ENCODE measurements at regions not wholly inside any gene's neighbourhood (a gene's known extent, or its start where the extent isn't known, plus 50 kb on each side); places are given as distances from the start of the nearest gene placed in this dataset.
"Not testable (repeated sequence)": the region's sequence is repeated elsewhere in the genome, so short reads cannot be mapped to it uniquely, and the experiment has no call there.

DNA sequence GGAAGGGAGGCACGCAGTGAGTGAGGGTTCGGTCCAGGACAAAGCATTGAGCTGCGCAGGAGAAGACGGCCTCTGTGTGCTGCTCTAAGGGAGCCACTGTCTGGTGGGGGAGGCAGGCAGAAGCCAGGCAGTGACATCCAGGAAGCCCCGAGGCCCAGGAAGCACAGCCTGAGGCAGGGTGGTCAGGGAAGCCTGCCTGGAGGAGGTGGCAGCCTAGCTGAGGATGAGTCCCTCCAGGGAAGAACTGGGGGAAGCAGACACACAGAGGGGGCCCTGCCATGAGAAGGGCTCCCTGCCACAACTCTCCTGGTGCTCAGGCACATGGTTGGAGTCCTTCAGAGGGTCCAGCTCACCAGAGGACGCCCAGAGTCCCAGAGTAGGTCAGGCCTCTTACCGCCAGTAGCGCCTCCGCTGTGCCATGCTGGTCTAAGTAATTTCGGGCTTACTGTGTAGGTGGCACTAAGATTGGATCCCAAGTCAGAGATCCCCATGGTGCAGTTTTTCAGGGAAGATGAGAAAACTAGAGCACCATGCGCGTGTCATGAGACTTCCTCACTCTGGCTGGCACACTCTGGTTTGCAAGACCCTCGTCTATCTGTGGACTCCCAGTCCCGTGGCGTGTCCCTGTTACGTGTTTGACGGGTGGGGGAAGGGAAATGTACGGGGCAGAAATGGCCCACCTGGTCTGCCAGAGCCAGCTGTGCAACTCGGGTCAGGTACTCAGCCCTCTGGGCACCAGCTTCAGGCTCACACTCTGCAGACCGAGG lies 887.2 kb downstream of the BRD1 start:
- DNase-seq (ENCODE audit: low read depth), result no peak

DNA sequence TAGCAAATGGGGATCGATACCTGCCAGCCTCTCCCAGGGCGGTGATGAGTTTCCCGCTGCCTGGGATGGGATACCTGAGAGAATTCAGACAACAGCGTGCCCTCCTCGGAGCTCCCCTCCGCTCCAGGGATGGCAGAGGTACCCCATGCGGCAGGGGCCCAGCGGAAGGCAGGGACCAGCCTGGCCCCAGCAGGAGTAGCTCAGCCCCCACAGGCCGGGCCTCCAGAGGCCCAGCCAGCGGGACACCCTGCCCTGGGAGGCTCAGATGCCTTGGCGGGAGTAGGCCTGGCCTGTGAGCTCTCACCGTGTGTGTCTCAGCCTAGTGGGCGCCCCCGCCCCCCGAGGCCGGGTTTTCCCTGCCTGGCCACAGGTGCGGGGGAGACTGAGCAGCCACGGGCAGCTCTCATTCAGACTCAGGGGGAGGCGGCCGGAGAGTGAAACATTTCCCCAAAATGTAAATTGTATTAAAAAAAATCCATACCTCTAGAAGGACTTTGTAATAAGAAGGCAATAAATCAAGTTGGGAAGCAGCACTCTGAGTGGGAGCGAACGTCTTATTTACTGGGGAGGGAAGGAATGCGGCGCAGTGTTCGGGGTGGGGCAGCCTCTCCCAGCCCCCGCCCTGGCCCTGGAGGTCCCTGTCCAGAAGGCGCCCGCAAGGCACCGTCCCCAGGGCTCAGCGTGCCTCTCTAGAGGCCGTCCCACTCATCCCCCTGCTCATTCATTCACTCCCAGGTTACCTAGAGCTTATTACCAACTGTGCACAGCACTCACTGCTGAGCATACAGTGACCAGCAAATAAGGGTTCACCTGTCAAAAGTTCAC lies 888.0 kb downstream of the BRD1 start:
- DNase-seq (ENCODE audit: low read depth), result no peak

DNA sequence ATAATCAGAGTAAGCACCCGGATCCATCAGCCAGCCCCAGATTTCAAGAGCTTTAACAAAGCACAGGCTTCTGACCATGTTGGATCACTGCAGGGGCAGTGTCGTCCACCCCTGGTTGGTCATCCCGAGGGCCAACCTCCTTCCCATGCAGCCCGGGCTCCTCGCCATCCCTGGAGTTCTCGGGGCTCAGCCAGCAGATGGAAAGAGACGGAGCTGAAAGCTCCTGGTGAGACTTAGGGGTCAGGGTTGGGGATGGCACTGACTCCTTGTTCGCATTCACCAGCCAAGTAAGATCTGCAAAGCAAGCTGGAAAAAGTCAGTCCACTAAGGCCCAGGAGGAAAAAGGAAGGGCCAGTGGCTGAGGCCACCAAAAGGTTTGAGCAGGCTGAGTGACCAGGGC lies 888.9 kb downstream of the BRD1 start:
- no peak for DNase-seq (ENCODE audit: low read depth)

DNA sequence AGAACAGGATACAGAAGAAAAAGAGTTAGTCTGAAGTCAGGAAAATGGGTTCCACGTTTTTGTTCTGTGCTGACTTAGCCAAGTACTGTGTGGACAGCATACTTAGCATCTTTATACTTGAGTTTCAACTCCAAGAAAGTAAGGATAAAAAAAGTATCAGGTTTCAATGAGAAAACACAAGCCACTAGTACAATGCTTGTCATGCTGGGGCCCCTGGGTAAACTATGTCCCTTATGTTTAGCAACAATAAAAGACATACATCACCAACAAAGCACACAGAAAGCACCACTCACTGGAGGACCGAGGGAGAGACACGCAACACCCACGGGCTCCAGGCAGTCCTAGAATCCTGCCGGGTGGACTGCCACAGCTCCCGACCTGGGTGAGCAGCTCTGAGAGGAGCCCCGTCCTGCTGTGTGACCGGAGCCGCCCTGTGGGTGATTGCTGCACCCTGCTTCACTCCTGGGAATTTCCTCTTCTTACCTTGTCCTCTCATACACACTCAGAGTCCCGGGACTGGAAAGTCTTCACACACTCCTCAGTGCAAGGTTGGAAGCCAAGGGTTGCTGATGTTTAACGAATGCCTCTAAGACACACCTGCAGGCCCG lies 890.5 kb downstream of the BRD1 start:
- DNase-seq (ENCODE audit: low read depth), result no peak

DNA sequence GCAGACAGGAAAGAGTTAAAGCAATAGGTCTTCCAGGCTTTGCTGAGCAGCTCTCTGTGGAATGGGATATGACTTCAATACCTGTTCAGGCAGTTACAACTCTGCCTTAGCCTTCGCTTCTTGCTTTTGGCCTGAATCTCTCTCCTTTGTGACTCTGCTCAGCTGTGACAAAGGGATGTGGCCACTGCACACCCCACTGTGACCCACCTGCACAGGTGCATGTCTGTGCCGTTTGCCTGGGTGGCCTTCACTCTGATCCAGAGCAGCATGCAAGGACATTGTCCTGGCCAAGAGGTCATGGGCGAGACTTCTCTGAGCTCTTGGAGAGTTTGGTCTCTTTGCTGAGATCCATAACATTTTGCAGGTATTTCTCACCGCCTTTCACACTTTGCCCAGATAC lies 891.3 kb downstream of the BRD1 start:
- no peak for DNase-seq (ENCODE audit: low read depth)

DNA sequence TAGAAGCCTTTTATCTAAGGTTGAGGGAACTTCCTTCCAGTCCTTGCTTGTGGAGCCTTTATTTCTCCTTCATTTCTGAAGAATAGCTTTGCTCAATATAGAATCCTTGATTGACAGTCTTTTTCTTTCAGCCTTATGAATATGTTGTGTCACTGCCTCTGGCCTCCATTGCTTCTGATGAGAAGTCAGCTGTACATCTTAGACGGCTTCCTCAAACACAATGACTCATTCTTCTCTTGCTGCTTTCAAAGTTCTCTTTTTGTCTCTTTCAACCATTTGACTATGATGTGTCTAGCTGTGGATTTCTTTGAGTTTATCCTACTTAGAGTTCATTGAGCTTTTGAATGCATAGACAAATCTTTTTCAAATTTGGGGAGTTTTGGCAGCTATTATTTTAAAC lies 893.2 kb downstream of the BRD1 start:
- DNase-seq (ENCODE audit: low read depth), result no peak

DNA sequence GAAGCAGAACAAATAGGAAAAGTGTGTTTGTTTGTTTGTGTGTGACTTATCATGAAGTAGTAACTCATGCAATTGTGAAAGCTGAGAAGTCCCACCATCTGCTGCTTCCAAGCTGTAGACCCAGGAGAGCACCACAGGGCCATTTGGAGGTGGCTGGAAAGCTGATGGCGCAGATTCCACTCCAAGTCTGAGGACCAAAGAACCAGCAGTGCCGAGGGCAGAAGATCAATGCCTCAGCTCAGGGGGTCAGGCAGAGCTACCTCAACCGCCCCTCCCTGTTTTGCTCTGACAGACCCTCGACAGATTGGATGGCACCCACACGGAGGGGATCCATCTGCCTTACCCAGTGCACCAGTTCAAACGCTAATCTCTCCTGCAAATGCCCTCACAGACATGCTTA lies 896.2 kb downstream of the BRD1 start:
- no peak for DNase-seq (ENCODE audit: low read depth)

DNA sequence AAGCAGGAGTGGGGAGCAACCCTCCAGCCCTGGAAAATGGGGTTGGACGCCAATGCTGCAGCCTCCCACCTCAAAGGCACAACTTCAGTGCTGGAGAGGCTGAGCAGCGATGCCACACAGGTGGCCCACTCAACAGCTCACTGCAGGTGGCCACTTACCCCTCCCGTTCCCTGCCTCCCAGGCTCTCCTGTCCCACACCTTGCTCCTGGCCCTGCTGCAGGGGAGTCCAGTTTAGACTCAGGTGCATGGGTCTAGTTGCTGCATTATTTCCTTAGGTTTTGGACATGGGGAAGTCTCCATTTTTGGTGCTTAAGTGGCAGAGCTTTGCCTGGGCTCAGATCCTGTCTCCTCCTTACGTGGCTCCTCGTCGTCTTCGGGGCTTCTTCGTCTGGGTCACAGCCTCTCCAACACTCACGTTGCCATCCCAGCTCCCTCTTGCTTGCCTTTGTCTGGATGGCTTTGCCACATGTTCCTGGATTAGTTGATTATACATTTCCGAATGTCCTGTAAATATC lies 898.3 kb downstream of the BRD1 start:
- DNase-seq (ENCODE audit: low read depth), result no peak

DNA sequence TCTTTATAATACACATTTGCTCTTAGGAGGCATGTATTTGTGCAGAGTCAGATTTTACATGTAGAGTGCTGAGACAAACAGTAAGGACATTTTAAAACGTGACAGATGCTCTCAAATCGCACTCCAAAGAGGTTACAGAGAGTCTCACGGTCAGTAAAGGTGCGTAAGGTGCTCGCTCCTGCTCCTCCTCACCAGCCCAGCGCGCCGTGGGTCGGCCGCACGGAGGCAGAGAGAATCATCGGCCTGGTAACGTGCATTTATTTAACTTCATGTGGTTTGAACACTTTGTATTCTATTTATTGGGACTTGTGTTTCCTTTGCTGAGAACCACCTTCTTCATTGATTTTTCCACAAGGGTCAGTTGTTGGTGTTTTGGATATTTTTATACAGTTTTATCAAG lies 900.1 kb downstream of the BRD1 start:
- DNase-seq (ENCODE audit: low read depth), result no peak

DNA sequence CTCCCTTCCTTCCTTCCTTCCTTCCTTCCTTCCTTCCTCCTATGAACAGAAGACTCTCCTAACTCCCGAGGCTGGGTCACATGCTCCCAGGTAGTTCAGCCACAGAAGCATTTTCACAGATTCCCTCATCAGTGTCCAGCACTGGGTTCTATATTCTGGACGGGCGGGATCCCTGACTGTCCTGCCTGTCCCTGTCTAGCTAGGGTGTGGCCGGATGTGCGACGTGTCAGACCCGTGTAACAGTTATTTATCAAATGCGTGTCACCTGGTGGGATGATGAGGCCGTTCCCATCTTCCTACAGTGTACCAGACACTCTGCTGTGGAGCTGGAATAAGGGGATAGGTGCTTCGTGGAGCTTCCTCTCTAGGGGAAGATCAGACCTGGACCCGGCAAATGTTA lies 901.0 kb downstream of the BRD1 start:
- DNase-seq (ENCODE audit: low read depth), result no peak

DNA sequence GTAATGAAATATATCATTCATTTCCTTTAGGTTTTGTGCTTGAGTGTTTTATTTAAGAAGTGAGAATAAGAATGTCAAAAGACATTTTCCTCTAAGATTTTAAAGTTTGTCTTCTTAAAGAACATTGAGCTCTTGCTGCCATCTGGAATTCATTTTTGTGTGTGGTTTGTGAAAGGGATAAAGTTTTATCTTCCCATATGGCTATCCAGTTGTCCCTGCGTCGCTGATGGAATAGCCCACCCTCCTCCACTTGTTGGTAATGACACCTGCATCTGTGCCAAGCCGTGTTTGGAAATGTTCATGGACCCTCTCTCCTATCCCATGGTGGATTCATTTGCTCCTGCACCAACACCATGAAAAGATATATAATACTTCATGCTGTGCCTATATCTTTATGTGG lies 901.5 kb downstream of the BRD1 start:
- DNase-seq (ENCODE audit: low read depth), result no peak

DNA sequence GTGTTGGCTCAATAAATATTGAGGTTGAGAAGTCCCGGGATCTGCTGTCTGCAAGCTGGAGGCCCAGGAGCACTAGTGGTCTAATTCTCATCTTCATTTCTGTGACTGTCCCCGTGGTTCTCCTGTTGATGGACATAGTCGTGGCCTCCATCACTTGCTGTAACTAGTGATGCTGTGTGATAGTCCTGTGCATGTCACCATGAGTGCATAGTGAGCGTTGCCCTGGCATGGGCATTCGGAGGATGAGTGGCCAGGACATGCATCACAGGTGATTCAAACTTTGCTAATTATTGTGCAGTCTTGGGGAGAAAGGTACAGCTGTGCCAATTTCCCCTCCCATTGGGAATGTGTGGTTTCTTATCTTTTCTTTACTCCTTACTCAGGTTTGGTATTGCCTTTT lies 902.2 kb downstream of the BRD1 start:
- no peak for DNase-seq (ENCODE audit: low read depth)

DNA sequence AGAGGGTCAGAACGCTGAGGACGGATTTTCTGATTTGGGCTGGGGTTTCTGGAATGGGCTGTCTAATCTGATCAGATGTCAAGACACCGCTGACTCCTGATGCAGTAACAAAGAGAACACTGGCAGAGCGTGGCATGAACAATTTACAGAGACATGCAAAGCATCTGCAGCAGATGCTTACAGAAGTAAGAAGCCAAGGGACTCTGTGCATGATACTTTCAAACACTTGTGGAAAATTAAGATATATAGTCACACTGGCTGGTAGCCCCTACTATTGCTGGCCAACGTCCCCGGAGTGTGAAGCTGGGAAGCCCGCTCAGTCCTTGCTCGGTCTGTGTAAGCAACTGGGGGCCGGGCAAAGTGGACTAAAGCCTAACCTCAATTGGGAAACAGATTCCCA lies 903.7 kb downstream of the BRD1 start:
- DNase-seq (ENCODE audit: low read depth), result no peak

DNA sequence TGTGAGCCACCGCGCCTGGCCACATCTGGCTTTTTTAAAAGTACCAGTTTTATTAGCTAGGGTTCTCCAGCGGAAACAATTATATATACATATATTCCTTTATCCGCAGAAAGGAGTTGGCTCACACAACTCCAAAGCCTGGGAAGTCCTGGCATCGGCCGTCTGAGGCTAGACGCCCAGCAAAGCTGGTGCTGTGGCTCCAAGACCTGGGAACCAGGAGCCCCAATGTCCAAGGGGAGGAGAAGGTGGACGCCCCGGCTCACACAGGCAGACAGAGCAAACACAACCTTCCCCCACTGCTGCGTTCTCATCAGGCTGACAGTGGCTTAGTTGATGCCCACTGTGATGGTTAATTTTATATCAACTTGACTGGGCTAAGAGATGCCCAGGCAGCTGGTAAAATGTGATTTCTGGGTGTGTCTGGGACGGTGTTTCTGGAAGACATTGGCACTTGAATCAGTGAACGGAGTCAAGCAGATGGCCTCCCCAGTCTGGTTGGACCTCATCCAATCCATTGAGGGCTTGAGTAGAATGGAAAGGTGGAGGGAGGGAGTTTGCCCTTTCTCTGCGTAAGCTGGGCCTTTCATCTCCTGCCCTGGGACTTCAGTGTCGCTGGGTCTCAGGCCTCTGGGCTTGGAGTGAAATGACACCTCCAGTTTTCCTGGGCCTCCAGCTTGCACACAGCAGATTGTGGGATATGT lies 904.4 kb downstream of the BRD1 start:
- DNase-seq (ENCODE audit: low read depth), result no peak

DNA sequence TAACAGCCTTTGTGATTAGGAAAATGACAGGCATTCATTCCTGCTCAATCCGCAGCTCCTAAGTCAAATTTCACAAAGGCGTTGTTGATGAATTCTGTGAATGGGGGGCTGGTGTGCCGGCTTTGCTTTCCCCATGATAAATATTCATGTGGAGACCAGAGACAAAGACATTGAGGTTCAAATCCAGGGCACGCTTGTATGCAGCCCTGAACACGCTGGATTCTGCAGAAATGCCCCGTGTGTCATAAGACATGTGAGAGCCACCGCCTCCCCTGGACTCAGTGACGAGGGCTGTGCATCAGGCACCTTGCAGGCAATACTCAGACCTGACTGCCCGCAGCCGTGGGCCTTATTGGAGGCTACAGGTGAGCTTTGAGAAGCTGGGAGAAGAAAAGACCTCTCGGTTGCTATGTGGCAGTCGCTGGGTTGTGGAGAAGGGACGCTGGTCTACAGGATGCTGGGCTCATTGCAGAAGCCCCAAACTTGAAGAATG lies 906.2 kb downstream of the BRD1 start:
- no peak for DNase-seq (ENCODE audit: low read depth)

DNA sequence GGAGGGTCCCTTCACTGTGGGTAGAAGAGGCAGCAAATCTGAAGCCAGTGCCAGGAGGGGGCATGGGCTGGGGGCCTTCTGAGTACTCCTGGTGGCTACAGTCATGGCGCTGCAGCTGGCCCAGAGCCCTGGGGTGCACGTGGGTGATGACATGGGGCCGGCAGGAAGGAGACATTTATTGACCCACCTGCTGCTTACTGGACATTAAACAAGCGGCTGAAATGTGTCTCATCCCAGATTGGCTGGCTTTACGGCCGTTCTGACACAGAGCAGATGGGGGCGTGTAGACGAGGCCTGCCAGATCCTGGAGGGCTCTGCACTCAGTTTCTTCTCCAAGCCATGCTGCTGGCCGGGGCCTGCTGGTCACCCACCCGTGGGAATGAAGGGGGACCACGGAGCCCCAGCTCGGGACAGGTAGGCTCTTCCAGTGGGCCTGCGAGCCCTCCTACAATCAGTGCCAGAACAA lies 906.9 kb downstream of the BRD1 start:
- no peak for DNase-seq (ENCODE audit: low read depth)

DNA sequence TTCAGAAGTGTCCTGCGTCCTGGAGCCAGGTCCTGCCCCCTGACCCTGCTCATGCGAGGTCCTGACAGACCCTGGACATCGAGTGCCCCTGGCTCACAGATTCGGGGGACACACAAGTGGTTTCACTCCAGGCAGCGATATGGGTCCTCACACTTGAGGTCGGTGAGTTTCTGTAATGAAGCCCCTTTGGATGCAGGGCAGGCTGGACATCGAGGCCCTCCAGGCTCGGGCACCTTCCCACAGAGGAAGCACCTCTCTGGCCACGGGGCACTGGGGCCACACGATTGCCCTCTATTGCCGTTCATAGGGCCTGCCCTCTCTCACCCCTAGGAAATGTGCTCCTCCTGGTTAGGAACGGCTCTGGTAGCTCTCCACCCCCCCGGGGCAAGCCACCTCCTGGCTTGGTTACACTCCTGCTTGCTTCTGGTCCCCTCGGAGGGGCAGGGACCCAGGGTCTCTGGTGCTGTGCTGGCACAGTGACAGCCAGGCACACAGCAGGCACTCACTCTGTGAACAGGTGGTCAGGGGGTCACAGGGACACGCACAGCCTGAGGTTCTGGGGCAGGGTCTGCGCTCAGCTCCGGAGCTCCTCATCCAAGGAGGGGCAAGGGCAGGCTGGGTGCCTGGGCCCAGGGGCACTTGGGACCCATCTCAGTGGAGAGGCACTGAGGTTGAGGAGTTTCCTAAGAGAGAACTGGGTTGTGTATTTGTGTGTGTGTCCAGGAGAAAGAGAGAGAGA lies 907.7 kb downstream of the BRD1 start:
- no peak for DNase-seq (ENCODE audit: low read depth)

DNA sequence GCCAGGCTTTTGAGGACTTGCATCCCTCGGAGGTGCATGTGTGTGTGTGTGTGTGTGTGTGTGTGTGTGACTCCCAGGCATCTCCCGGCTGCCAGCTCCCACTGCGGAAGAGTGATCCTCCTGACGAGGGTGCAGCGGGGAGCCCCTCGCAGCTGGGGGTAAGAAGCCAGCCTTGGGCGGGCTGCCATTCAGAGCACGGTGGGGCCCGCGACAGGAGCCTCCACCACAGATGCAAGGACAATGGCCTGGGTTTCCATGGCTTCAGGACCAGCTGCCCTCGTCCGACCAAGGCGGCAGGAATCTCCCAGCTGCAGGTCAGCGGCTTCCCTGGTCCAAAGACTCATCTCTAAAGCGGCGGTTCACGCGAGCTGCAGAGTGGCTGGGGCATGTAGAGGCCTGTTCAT lies 908.5 kb downstream of the BRD1 start:
- no peak for DNase-seq (ENCODE audit: low read depth)

DNA sequence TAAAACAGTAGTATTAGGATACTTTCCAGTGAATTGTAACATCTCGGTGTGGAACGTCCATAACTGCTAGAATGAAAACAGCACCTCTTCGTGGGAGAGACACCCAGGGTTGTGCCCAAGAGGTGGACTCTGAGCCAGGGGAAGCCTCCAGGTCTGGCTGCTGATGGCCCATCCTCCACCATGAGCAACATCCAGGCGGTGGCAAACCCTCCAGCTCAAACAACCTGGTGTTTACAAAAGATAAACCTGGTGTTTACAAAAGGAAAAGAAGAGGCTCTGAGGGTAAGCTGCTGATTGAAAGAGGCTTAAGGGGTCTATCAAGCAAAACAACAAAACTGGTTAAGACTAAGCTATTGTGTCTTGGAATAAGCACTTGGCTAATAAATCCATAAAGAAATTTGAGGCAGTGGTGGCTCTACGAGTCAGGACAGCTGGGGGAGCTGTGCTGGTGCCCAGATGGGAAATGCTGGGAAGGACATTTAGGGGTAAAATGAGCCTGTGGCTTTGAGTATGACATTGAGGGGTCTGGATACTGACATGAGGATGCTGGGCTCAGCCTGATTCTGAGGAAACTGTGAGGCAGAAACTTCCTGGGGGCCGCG lies 909.0 kb downstream of the BRD1 start:
- DNase-seq (ENCODE audit: low read depth), result no peak

DNA sequence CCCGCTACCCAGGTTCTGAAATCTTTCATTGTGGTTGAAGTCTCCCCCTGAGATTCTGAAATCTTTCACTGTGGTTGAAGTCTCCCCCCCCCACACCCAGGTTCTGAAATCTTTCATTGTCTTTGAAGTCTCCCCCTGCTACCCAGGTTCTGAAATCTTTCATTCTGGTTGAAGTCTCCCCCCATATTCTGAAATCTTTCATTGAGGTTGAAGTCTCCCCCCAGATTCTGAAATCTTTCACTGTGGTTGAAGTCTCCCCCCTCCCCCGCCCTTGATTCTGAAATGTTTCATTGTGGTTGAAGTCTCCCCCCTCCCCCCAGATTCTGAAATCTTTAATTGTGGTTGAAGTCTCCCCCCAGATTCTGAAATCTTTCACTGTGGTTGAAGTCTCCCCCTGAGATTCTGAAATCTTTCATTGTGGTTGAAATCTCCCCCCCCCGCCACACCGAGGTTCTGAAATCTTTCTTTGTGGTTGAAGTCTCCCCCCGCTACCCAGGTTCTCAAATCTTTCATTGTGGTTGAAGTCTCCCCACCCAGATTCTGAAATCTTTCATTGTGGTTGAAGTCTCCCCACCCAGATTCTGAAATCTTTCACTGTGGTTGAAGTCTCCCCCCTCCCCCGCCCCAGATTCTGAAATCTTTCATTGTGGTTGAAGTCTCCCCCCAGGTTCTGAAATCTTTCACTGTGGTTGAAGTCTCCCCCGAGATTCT lies 915.2 kb downstream of the BRD1 start:
- not testable (repeated sequence) for DNase-seq (ENCODE audit: low read depth)

Data from non-pigmented ciliary epithelial cell (primary cell).